ENCODE measurements at regions not wholly inside any gene's neighbourhood (a gene's known extent, or its start where the extent isn't known, plus 50 kb on each side); places are given as distances from the start of the nearest gene placed in this dataset.

DNA sequence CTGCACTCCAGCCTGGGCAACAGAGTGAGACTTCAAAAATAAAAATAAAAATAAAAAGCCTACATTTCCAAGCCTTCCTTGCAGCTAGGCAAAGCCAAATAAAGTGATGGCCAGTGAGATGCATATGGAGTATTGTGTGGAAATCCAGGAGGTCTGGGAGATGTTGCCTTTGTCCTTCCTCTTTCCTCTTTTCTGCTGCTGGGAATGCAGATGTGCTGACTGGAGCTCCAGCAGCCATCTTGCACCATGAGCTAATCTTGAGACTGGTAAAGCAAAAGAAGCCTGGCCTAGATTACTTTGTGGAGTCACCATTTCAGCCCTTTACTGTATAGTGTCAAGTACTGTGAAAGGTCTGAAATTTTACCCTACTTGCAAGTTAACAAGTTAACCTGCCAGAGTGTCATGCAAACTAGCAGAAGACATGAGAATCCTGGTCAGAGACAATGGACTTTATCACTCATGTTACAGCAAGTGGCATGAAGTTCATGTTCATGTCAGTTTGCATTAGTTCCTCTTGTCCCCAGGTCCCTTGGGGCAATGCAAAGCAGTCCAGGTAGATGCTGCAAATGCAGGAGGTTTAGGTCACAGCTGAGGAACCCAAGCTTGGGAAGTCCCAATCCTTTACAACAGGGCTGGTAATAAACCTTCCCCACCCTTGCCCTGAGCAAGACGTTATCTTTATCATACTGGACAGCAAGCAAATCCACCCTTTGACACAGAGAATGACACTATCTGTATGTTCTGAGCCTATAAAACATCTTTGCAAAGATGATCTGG lies 103.1 kb downstream of the TLE3 start:
- H3K4me3 ChIP-seq (ENCODE audit: low read depth, low read length): no peak overlapping the region
- TF ChIP-seq, protein P1, sequence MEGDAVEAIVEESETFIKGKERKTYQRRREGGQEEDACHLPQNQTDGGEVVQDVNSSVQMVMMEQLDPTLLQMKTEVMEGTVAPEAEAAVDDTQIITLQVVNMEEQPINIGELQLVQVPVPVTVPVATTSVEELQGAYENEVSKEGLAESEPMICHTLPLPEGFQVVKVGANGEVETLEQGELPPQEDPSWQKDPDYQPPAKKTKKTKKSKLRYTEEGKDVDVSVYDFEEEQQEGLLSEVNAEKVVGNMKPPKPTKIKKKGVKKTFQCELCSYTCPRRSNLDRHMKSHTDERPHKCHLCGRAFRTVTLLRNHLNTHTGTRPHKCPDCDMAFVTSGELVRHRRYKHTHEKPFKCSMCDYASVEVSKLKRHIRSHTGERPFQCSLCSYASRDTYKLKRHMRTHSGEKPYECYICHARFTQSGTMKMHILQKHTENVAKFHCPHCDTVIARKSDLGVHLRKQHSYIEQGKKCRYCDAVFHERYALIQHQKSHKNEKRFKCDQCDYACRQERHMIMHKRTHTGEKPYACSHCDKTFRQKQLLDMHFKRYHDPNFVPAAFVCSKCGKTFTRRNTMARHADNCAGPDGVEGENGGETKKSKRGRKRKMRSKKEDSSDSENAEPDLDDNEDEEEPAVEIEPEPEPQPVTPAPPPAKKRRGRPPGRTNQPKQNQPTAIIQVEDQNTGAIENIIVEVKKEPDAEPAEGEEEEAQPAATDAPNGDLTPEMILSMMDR (IDR thresholded peaks at IDR 0.05; ENCODE audit: insufficient read depth, low read length): no peak
- DNase-seq (ENCODE audit: low read depth): no peak

DNA sequence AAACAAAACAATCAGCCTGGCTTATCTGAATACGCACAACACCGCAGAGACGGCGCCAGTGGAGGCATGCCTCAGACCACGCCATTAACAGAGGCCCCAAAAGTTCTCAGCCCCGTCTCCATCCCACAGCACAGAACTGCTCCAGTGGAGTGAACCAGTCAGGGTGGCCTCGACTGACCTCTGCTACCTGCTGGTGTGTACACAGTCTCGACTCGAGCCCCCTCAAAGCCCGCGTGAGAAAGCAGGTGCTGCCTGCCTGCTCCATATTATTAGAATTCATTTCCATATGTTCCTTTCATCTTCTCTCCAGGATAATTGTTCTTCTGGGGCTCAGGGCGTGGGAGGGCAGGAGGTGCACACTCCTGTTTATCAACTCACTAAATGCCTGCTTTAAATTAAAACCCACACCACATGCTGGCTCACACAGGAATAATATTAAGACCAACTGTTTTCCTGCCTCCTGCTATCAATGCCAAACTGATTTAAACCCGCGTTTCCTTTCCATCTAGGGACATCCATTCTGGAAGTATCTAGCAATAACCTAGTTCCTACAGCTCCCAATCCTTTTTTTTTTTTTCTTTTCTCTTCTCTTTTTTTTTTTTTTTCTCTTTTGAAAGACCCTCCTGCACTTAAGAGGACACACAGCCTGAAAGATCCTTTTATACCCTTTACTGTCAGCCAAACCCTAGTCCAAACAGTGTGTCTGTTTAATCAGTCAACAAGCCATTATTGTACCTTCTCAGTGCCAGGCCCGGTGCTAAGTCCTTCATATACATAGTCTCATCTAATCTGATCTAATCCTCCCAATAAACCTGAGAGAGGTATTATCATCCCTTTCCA lies 101.2 kb downstream of the TLE3 start:
- TF ChIP-seq, protein P1 (IDR thresholded peaks at IDR 0.05; ENCODE audit: insufficient read depth, low read length): no peak
- H3K4me3 ChIP-seq (ENCODE audit: low read depth, low read length): no peak overlapping the region
- no peak for DNase-seq (ENCODE audit: low read depth)

DNA sequence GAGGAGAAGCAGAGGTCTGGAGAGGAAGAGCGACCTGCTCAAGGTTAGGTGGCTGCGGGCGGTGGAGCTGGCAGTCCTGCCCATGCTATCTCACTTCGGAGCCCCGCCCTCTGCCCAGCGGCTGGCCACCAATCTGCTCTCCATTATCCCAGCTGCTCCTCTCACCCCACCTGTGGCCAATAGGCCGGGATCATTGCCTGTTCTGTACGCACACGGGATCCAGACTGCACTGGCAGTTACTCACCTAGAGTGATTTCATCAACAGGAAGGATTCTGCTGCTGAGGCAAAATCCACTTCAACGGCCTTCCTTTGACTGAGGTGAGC lies 100.6 kb downstream of the TLE3 start:
- no peak for DNase-seq (ENCODE audit: low read depth)
- H3K4me3 ChIP-seq (ENCODE audit: low read depth, low read length): no peak overlapping the region
- TF ChIP-seq, protein P1 (IDR thresholded peaks at IDR 0.05; ENCODE audit: insufficient read depth, low read length): no peak
